Ecto neural progenitor cell (in vitro differentiated cells): ENCODE measurements at regions not wholly inside any gene's neighbourhood (a gene's known extent, or its start where the extent isn't known, plus 50 kb on each side); places are given as distances from the start of the nearest gene placed in this dataset.

Experiments
- DNase-seq: peaks from one replicate; pipeline ENCODE4 v3.0.0-alpha.2; 2018; ENCODE audit warnings: low spot score

GRCh38 chr1:184279911-184280458, 106.8 kb upstream of the C1orf21 start:
- DNase-seq = no peak

- no peak for DNase-seq
Observed at GRCh38 chr1:184283999-184284398, 102.8 kb upstream of the C1orf21 start.

GRCh38 chr1:184284900-184285299, 101.9 kb upstream of the C1orf21 start:
- DNase-seq = no peak

GRCh38 chr1:184285401-184286087, 101.3 kb upstream of the C1orf21 start:
- no peak for DNase-seq

GRCh38 chr1:184287001-184287400, 99.8 kb upstream of the C1orf21 start:
- DNase-seq = no peak

GRCh38 chr1:184289825-184290550, 96.8 kb upstream of the C1orf21 start:
- no peak for DNase-seq

GRCh38 chr1:184291701-184292100, 95.1 kb upstream of the C1orf21 start:
- DNase-seq = no peak

- DNase-seq = no peak
Observed at GRCh38 chr1:184292101-184292500, 94.7 kb upstream of the C1orf21 start.

- DNase-seq = no peak
Observed at GRCh38 chr1:184294101-184294500, 92.7 kb upstream of the C1orf21 start.

- no peak for DNase-seq
Observed at GRCh38 chr1:184296466-184297243, 90.2 kb upstream of the C1orf21 start.

- DNase-seq = no peak
Observed at GRCh38 chr1:184297244-184297750, 89.5 kb upstream of the C1orf21 start.

- no peak for DNase-seq
Observed at GRCh38 chr1:184298440-184299405, 88.1 kb upstream of the C1orf21 start.

- no peak for DNase-seq
Observed at GRCh38 chr1:184299406-184299790, 87.4 kb upstream of the C1orf21 start.

- DNase-seq = no peak
Observed at GRCh38 chr1:184299796-184300195, 87.0 kb upstream of the C1orf21 start.

GRCh38 chr1:184300446-184300845, 86.4 kb upstream of the C1orf21 start:
- DNase-seq = no peak

GRCh38 chr1:184301227-184301626, 85.6 kb upstream of the C1orf21 start:
- no peak for DNase-seq

GRCh38 chr1:184302346-184302745, 84.5 kb upstream of the C1orf21 start:
- DNase-seq = no peak

GRCh38 chr1:184310157-184310819, 76.5 kb upstream of the C1orf21 start:
- no peak for DNase-seq

- no peak for DNase-seq
Observed at GRCh38 chr1:184311580-184311979, 75.2 kb upstream of the C1orf21 start.

GRCh38 chr1:184315254-184315653, 71.6 kb upstream of the C1orf21 start:
- no peak for DNase-seq

- DNase-seq = no peak
Observed at GRCh38 chr1:184319879-184320278, 67.0 kb upstream of the C1orf21 start.
